ENCODE measurements at regions not wholly inside any gene's neighbourhood (a gene's known extent, or its start where the extent isn't known, plus 50 kb on each side); places are given as distances from the start of the nearest gene placed in this dataset.
A peak's percentile ranks its signal among the peaks of the same experiment; 100 is the strongest.
"Not testable (repeated sequence)": the region's sequence is repeated elsewhere in the genome, so short reads cannot be mapped to it uniquely, and the experiment has no call there.

DNA sequence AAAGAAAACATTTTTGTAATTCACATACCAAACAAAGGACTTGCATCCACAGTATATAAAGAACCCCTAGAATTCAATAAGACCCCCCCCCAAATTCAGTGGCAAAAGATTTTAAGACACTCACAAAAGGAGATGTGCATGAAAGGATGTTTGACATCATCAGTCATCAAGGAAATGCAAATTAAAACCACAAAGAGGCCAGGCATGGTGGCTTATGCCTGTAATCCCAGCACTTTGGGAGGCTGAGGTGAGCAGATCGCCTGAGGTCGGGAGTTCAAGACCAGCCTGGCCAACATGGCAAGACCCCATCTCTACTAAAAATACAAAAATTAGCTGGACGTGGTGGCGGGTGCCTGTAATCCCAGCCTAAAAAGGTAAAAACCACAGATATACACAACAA, 61.3 kb downstream of the AIPL1 start:
- ATAC-seq; DNase-seq; intact Hi-C loops (cut with DNase I): not testable (repeated sequence)

DNA sequence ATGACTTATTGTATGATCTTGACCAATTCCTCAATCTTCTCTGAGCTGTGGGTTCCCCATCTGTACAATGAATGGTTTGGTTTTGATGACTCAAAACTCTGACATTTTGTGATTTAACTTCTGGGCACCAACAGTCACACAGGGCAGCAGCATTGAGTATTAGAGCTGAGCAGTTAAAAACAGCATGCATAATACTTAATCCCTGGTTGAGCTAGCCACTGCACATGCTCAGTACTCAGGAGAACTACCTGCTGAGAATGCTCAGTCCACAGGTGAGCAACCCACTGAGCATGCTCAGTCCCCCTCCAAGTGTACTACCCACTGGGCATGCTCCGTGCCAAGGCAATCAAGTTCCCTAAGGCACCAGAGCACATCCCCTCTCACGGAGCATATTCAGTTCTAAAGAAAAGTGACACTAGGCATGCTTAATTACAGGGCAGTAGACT, 68.7 kb downstream of the AIPL1 start:
- intact Hi-C loops (cut with DNase I), result no loop called here
- no peak for ATAC-seq
- no peak for DNase-seq

DNA sequence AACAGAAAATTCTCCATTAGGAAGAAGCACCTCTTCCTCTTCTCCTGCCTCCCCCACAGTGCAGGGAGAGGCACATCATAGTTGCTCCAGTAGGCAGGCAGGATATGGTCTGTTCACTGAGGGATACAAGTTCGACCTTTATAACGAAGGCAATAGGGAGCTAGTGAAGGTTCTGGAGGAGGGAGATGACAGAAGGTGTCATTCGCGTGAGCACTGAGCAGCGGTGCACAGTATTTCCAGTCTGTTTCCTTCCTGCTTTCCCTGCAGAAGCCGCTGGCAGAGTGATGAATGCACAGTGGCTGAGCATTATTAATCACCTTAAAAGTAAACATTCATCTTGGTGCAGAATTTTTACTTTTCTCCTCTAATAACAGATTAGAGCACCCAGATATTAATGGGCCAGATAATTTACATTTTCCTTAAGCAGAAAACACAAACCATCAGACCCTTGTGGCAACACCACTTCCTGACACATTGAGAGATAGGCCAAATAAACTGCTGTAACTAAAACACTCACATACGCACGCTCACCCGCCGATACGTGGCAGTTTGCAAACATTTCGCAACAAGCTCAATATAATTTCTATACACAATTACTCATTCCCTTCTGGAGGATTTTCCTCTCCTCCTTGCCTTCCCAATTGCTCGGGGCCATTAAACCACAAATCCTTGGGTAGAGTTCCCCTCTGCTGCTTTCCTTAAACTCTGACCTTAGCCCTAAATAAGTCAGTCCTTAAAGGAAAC, 69.5 kb downstream of the AIPL1 start:
- DNase-seq, result no peak
- ATAC-seq, result no peak
- intact Hi-C loops (cut with DNase I), result no loop called here

DNA sequence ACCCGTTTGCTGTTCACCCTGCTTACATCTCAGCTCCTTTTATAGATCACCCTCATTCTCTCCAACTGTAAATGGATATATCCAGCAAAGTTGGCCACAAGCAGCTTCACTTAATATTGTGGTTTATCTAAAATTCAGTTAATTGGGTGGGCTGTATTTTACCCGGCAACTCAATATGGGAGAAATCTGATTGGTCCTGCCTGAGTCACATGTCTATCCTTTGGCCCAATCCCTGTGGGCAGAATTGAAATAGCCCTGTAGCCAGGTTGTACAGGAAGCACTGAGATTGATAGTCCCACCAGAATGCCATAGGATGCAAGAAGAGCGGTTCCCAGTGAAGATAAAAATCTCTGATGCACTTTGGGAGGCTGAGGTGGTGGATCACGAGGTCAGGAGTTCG, 73.2 kb downstream of the AIPL1 start:
- intact Hi-C loops (cut with DNase I), result no loop called here
- DNase-seq (no peak), ATAC-seq (no peak)

DNA sequence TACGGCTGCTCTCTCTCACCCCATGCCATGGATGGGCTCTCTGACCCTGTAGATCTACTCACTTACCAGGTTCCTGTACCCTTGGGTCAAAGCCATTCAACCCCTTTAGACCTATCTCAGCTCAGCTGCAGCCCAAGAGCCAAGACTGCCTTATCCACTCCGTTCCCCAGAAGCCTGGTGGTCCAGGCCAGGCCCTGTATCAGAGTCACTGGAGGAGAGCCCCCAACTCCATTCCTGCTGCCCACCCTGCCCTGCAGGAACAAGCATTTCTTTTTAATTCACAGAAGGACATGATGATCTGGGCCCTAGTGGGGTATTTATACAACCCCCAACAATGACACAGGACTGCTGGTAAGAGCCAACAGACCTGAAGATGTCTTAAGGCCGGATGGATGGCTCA, 76.8 kb downstream of the AIPL1 start:
- DNase-seq, result no peak
- intact Hi-C loops (cut with DNase I), result no loop called here
- no peak for ATAC-seq

GRCh38 chr17:6356562-6356961, 78.4 kb downstream of the AIPL1 start:
- intact Hi-C loops (cut with DNase I), result no loop called here
- ATAC-seq (no peak), DNase-seq (no peak)

DNA sequence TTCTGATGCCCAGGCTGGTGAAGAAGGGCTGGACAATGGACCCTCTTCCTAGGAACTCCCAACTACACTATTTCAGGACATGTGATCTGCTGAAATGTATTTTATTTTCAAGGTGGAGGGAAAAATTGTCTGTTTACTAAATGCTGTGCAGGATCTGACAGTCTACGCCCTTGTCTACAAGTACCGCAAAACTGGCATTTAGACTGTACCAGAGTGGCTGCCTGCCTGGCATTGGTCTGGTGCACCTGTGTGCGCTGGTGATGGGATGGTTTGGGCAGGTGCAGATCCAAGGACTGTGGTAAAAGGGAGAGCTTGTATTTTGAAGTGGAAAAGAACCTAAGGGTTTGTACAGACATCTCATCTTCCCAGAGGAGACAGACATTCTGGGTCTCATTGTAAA, 79.7 kb downstream of the AIPL1 start:
- DNase-seq (no peak), ATAC-seq (no peak)
- intact Hi-C loops (cut with DNase I), result no loop called here

DNA sequence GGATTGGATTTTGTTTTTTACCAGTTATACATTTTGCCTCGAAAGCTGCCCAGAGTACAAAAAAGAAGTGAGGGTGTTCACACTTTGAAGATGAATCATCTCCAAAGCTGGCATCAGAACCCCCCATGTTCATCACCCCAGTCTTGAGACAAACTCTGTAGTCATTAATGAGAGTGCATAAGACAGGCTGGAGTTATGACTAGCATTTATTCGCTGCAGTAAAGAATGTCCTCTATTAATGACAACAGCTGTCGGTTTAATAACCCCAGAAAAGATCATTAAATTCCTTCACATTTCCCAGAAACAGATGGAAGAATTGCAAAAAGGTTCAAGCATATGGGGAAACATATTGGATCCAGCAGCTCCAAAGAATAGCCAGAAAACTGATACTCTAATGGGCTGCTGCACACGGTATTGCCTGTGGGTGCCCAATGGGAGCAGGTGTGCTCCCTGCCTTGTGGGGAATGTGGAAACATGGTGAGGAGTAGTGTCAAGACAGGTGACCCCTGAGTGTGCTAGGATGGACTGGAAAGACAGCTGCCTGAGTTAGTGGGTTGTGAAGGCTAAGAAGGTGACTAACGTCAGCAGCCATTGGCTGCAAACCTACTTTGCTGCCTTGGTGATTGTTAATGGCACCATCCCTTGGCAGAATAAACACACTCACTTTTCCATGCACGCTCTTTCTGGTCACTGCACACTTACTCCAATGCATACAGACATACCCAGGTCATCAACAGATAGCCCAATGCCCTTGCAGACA, 81.9 kb downstream of the AIPL1 start:
- ATAC-seq (no peak), DNase-seq (no peak)
- intact Hi-C loops (cut with DNase I), result no loop called here

- intact Hi-C loops (cut with DNase I), result no loop called here
- DNase-seq (no peak), ATAC-seq (no peak)
Observed at GRCh38 chr17:6352016-6352415, 82.9 kb downstream of the AIPL1 start.

DNA sequence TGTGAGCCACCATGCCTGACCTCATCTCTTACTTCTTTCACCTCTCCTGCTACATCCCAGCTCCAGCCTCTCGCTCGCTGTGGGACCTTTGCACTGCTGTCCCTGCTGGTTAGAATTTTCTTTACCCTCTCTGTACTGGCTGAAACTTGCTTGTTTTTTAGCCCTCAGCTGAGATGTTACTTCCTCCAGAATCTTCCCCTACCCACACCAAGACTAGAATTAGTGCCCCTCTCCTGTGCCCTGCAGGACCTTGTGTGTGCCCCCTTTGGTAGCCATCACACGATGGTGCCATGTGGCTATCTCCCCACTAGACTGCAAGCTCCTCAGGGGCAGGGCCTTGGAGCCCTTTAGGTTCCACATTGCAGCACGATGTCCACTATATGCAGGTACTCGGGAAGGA, 84.1 kb downstream of the AIPL1 start:
- intact Hi-C loops (cut with DNase I), result no loop called here
- ATAC-seq, result no peak

GRCh38 chr17:6348891-6349290, 86.0 kb downstream of the AIPL1 start:
- ATAC-seq, result no peak
- no peak for DNase-seq
- intact Hi-C loops (cut with DNase I), result no loop called here

More for the DNA sequence above, 84.1 kb downstream of the AIPL1 start:
- no peak for DNase-seq

DNA sequence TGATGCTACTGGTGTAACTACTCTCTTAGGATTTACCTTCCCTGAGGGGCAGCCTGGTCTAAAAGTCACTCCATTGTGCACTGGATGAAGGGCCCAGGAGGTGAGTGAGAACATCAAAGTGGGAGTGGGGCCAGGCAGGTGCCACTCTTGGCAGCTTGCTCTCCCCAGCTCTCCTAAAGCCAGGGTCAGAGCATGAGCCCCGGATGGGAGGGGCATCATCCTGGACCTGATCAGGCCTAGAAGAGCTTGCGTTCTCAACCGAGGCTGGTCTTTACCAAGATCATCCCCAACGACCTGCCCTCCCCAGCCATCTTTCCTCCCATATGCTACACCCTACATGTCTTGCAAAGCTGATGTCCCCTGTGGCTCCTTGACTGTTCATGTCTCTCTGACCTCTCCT, 87.1 kb downstream of the AIPL1 start:
- intact Hi-C loops (cut with DNase I), result no loop called here
- ATAC-seq (no peak), DNase-seq (no peak)

GRCh38 chr17:6346986-6347385, 87.9 kb downstream of the AIPL1 start:
- no peak for ATAC-seq
- DNase-seq, result no peak
- intact Hi-C loops (cut with DNase I), result no loop called here

DNA sequence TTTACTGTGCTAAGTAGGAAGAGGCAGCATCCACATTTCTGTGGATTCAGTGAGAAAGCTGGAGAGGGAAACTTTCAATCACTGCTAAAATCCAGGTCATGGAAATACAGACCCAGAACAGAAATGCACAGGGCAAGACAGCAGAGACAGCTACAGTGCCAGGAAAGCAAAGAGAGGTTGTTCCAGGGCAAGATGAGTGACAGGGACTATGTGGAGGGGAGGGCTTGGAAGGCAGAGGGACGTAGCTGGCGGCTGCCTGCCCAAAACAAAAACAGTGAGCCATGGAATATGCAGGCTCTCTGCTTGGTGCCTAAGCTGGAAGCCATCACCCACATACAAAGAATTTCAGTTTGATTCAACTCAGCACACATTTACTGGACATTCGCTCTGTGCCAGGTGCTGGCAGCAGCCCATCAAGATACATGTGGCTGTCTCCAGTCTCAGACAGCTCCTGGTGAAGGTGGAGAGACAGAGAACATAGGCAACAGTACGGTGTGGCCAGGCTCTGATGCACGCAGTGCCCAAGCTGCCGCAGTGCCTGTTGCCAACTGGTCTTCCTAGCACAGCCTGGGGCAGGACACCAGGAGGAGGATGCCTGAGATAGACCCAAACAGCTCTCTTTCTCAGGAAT, 88.7 kb downstream of the AIPL1 start:
- ATAC-seq (no peak), DNase-seq (no peak)
- intact Hi-C loops (cut with DNase I), result no loop called here

DNA sequence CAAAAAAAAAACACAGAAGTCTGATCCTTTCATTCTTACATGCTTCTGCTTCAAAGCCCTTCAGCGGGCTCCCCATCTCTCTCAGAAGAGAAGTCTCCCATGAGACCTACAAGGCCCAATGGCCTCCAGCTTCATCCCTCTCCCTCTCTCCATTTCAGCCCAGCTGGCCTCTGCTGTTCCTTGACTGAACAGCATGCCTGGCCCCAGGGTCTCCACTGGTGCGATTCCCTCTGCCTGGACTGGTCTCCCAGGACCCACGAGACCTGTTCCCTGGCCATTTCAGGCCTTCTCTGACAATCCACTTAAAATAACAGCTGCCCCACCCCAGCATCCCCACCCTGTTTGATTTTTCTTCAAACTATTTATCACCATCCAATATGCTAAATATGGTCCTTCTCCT, 91.2 kb downstream of the AIPL1 start:
- intact Hi-C loops (cut with DNase I), result no loop called here
- no peak for ATAC-seq
- DNase-seq, result no peak

DNA sequence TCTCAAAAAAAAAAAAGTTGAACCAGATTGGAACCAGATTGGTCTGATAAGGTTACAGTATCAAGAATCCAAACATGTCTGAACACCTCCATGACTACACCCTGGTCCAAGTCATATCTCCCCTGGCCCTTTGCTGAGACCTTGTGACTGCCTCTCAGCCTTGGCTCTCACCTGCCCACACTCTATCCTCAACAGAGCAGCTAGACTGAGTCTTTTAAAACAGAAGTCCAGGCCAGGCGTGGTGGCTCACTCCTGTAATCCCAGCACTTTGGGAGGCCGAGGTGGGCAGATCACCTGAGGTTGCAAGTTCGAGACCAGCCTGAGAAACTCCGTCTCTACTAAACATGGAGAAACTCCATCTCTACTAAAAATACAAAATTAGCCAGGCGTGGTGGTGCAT, 91.7 kb downstream of the AIPL1 start:
- no peak for DNase-seq
- intact Hi-C loops (cut with DNase I), result no loop called here
- ATAC-seq, result no peak

GRCh38 chr17:6340708-6341107, 94.2 kb downstream of the AIPL1 start:
- intact Hi-C loops (cut with DNase I), result no loop called here
- no peak for ATAC-seq
- DNase-seq, result no peak

DNA sequence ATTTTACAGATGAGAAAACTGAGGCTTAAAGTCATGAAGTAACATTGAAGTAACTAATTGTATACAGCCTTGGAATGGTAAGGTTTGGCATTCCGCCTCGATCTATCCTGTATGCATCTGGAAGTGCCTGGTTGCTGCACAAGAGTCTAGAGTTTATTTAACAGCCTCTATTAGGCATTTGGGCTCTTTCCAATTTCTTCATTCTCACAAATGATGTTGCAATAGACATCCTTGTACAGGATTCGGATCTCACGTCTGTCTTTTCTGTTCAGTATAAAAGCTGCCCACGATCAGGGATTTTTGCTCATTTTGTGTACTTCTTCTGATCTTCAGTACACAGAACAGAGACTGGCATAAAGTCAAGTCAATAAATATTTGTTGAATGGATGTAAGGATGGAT, 100.5 kb downstream of the AIPL1 start:
- ATAC-seq (no peak), DNase-seq (no peak)
- intact Hi-C loops (cut with DNase I), result no loop called here

- no peak for DNase-seq
- intact Hi-C loops (cut with DNase I), result no loop called here
- ATAC-seq, result no peak
Observed at GRCh38 chr17:6330936-6331335, 104.0 kb downstream of the AIPL1 start.

- intact Hi-C loops (cut with DNase I), result no loop called here
- no peak for ATAC-seq
Observed at GRCh38 chr17:6328279-6328678, 106.6 kb downstream of the AIPL1 start.

GRCh38 chr17:6327007-6327406, 107.9 kb downstream of the AIPL1 start:
- DNase-seq, result no peak

More at GRCh38 chr17:6328279-6328678, 106.6 kb downstream of the AIPL1 start:
- no peak for DNase-seq

More at GRCh38 chr17:6327007-6327406, 107.9 kb downstream of the AIPL1 start:
- peak; percentile 63 to 78 for ATAC-seq
- intact Hi-C loops (cut with DNase I), result no loop called here
